NT2/D1 (cell line): ENCODE measurements at regions not wholly inside any gene's neighbourhood (a gene's known extent, or its start where the extent isn't known, plus 50 kb on each side); places are given as distances from the start of the nearest gene placed in this dataset.

ENCODE experiments used
- SUZ12 ChIP-seq: IDR thresholded peaks from 2 replicates; pipeline ENCODE4 v1.6.1; 2011; ENCODE audit not compliant: insufficient read length, insufficient read depth; ENCODE audit errors: extremely low read depth
- ZNF274 ChIP-seq: IDR thresholded peaks from 2 replicates; pipeline ENCODE4 v1.6.1; 2011; ENCODE audit warnings: mild to moderate bottlenecking, low read depth, low read length

DNA sequence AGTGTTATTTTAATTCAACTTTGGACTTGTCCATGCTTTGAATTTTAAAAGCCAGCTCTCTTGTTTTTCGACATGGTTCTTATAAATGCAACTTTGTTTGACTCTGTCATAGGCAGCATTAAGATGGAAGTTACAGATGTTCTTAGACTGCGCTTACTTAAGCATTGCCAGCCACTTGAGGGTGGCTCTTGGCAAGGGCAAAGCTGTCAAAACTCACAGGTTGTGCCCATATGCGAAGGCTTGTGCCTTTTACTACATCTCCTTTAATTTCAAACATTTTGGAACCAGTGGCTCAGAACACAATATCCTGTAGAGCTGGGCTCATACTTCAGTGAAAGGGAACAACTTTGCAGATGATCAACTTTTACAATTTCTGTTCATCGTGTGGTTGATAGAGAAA, 135.5 kb downstream of the TRAM1L1 start:
- no peak for TF ChIP-seq ZNF274
- TF ChIP-seq SUZ12: no peak
